Liver (tissue), 3 donors: ENCODE measurements at regions not wholly inside any gene's neighbourhood (a gene's known extent, or its start where the extent isn't known, plus 50 kb on each side); places are given as distances from the start of the nearest gene placed in this dataset.

Source experiments
- EGR1 ChIP-seq, 2 donors: IDR thresholded peaks; 2 replicates each; pipeline ENCODE4 v1.6.1; 2016 to 2018; ENCODE audit warnings: antibody characterized with exemption in 2 of 2, low read depth in 2 of 2
- FOXA1 ChIP-seq: IDR thresholded peaks from 2 replicates; pipeline ENCODE4 v1.6.1; 2016; ENCODE audit warnings: antibody characterized with exemption
- GABPA ChIP-seq, 2 donors: IDR thresholded peaks in 1 of 2; conservative IDR thresholded peaks in 1 of 2; 2 replicates each; pipeline ENCODE4 v1.6.1; 2016; ENCODE audit warnings: antibody characterized with exemption in 2 of 2, mild to moderate bottlenecking in 1 of 2, moderate library complexity in 1 of 2
- HNF4A ChIP-seq, 2 donors: conservative IDR thresholded peaks; 2 replicates each; pipeline ENCODE4 v1.6.1; 2016; ENCODE audit warnings: antibody characterized with exemption in 2 of 2, mild to moderate bottlenecking in 2 of 2
- HNF4G ChIP-seq: IDR thresholded peaks from 2 replicates; pipeline ENCODE4 v1.6.1; 2016; ENCODE audit warnings: antibody characterized with exemption
- JUND ChIP-seq, 2 donors: IDR thresholded peaks; 2 replicates each; pipeline ENCODE4 v1.6.1; 2016; ENCODE audit warnings: antibody characterized with exemption in 2 of 2
- MAX ChIP-seq: IDR thresholded peaks from 2 replicates; pipeline ENCODE4 v1.6.1; 2016; ENCODE audit warnings: antibody characterized with exemption
- RAD21 ChIP-seq, 2 donors: IDR thresholded peaks; 2 replicates each; pipeline ENCODE4 v1.6.1; 2016; ENCODE audit warnings: antibody characterized with exemption in 2 of 2, mild to moderate bottlenecking in 2 of 2
- RXRA ChIP-seq, 2 donors: IDR thresholded peaks; 2 replicates each; pipeline ENCODE4 v1.6.1; 2017 to 2018; ENCODE audit warnings: antibody characterized with exemption in 2 of 2, mild to moderate bottlenecking in 1 of 2
- SP1 ChIP-seq: IDR thresholded peaks from 2 replicates; pipeline ENCODE4 v1.6.1; 2018; ENCODE audit warnings: antibody characterized with exemption, mild to moderate bottlenecking
- TF ChIP-seq, protein P1 (sequence below): fragments of 150-350 bp; IDR thresholded peaks from 2 replicates; pipeline ENCODE4 v1.5.1; 2017; ENCODE audit warnings: improper control_type of control experiment, low read depth, low read length; ENCODE audit not compliant: missing input control
- TF ChIP-seq, protein P2 (sequence below): IDR thresholded peaks from 2 replicates; pipeline ENCODE4 v1.6.1; 2016; ENCODE audit warnings: antibody characterized with exemption, mild to moderate bottlenecking
- TF ChIP-seq, protein P3 (sequence below): IDR thresholded peaks from 2 replicates; pipeline ENCODE4 v1.6.1; 2016; ENCODE audit warnings: antibody characterized with exemption
- TF ChIP-seq, protein P4 (sequence below): IDR thresholded peaks from 2 replicates; pipeline ENCODE4 v1.6.1; 2016; ENCODE audit warnings: antibody characterized with exemption
- donor health status: healthy.
- donor health status: healthy.

DNA sequence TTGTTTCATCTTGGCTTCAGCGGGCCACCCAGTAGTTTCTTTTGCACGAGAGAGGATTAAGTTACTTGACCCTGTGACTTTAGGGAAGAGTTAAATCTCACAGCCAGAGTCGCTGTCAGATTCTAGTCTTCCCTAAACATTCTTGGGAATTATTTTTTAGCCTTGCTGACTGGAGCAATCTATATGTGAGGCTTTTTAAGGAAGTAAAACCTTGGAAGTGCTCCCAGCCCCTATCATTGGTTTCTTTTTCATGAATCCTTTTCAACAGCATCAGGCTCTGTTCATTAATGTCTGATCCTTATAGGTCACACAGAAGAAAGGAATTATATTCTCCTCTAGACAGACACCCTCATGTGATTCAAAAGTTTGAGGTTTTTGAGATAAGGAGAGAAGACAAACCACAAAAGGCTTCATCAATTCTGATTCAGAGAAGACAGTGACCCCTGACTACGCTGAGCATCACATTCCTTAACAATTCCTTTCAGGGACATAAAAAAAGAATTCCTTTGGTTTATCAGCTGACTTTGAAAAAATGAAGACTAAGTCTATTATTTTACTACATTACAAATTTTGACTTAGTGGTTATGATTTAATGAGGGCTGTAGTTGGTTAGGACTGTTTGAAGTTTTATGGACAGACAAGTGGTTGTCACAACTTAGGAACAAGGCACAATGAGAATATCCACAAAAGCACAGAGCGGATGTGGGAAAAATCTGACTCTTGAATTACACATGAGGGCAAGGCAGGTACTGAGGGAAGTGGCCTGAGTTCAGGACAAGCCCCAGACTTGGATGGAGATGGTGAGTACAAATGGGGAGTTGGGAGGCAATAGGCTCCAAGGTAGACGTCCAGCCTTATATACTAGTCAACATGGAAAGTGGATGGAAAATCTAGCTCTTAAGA is 171.1 kb upstream of the STT3B start:
- TF ChIP-seq, protein P1, sequence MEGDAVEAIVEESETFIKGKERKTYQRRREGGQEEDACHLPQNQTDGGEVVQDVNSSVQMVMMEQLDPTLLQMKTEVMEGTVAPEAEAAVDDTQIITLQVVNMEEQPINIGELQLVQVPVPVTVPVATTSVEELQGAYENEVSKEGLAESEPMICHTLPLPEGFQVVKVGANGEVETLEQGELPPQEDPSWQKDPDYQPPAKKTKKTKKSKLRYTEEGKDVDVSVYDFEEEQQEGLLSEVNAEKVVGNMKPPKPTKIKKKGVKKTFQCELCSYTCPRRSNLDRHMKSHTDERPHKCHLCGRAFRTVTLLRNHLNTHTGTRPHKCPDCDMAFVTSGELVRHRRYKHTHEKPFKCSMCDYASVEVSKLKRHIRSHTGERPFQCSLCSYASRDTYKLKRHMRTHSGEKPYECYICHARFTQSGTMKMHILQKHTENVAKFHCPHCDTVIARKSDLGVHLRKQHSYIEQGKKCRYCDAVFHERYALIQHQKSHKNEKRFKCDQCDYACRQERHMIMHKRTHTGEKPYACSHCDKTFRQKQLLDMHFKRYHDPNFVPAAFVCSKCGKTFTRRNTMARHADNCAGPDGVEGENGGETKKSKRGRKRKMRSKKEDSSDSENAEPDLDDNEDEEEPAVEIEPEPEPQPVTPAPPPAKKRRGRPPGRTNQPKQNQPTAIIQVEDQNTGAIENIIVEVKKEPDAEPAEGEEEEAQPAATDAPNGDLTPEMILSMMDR: no peak
- TF ChIP-seq EGR1 (IDR thresholded peaks at IDR 0.05; ENCODE audit: low read depth in 2 of 2): no peak
- TF ChIP-seq FOXA1: no peak
- no peak for TF ChIP-seq HNF4A (conservative IDR thresholded peaks at IDR 0.05)
- TF ChIP-seq JUND (IDR thresholded peaks at IDR 0.05): no peak
- TF ChIP-seq, protein P2, sequence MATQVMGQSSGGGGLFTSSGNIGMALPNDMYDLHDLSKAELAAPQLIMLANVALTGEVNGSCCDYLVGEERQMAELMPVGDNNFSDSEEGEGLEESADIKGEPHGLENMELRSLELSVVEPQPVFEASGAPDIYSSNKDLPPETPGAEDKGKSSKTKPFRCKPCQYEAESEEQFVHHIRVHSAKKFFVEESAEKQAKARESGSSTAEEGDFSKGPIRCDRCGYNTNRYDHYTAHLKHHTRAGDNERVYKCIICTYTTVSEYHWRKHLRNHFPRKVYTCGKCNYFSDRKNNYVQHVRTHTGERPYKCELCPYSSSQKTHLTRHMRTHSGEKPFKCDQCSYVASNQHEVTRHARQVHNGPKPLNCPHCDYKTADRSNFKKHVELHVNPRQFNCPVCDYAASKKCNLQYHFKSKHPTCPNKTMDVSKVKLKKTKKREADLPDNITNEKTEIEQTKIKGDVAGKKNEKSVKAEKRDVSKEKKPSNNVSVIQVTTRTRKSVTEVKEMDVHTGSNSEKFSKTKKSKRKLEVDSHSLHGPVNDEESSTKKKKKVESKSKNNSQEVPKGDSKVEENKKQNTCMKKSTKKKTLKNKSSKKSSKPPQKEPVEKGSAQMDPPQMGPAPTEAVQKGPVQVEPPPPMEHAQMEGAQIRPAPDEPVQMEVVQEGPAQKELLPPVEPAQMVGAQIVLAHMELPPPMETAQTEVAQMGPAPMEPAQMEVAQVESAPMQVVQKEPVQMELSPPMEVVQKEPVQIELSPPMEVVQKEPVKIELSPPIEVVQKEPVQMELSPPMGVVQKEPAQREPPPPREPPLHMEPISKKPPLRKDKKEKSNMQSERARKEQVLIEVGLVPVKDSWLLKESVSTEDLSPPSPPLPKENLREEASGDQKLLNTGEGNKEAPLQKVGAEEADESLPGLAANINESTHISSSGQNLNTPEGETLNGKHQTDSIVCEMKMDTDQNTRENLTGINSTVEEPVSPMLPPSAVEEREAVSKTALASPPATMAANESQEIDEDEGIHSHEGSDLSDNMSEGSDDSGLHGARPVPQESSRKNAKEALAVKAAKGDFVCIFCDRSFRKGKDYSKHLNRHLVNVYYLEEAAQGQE: no peak
- no peak for TF ChIP-seq MAX
- TF ChIP-seq, protein P3, sequence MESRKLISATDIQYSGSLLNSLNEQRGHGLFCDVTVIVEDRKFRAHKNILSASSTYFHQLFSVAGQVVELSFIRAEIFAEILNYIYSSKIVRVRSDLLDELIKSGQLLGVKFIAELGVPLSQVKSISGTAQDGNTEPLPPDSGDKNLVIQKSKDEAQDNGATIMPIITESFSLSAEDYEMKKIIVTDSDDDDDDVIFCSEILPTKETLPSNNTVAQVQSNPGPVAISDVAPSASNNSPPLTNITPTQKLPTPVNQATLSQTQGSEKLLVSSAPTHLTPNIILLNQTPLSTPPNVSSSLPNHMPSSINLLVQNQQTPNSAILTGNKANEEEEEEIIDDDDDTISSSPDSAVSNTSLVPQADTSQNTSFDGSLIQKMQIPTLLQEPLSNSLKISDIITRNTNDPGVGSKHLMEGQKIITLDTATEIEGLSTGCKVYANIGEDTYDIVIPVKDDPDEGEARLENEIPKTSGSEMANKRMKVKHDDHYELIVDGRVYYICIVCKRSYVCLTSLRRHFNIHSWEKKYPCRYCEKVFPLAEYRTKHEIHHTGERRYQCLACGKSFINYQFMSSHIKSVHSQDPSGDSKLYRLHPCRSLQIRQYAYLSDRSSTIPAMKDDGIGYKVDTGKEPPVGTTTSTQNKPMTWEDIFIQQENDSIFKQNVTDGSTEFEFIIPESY: no peak
- TF ChIP-seq SP1: no peak
- TF ChIP-seq RAD21 (IDR thresholded peaks at IDR 0.05): no peak
- no peak for TF ChIP-seq GABPA (IDR thresholded peaks at IDR 0.05 in 1 of 2, conservative IDR thresholded peaks at IDR 0.05 in 1 of 2)
- TF ChIP-seq HNF4G: no peak
- TF ChIP-seq RXRA (IDR thresholded peaks at IDR 0.05): no peak
- TF ChIP-seq, protein P4, sequence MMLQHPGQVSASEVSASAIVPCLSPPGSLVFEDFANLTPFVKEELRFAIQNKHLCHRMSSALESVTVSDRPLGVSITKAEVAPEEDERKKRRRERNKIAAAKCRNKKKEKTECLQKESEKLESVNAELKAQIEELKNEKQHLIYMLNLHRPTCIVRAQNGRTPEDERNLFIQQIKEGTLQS: no peak
